ENCODE measurements at regions not wholly inside any gene's neighbourhood (a gene's known extent, or its start where the extent isn't known, plus 50 kb on each side); places are given as distances from the start of the nearest gene placed in this dataset.
A peak's percentile ranks its signal among the peaks of the same experiment; 100 is the strongest.
"Not testable (repeated sequence)": the region's sequence is repeated elsewhere in the genome, so short reads cannot be mapped to it uniquely, and the experiment has no call there.

DNA sequence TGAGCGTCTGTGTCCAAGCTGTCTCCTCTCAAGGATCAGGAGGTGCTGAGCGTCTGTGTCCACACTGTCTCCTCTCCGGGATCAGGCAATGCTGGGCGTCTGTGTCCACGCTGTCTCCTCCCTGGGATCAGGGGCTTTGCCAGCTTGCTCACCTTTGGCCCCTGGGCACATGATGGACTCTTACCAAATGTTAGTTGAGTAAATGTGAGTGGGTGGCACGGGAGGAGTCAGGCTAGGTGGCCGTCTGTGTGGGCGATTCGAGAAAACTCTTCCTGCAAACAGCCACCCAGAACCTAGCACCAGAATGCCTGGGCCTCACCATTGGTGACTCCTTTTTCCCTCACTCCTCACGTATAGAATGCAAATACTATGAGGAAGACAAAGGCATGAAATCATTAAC is 162.9 kb downstream of the LAT start:
- H3K4me3 Mint-ChIP-seq; H3K9me3 Mint-ChIP-seq; H3K27me3 Mint-ChIP-seq; H3K36me3 Mint-ChIP-seq; DNase-seq (ENCODE audit: low spot score in 2 of 2); ATAC-seq (ENCODE audit: low read depth): not testable (repeated sequence)
- Mint-ChIP-seq H3K4me1 (peaks cover 13% of the 10 kb centered on the region), H3K27ac (peak overlapping the region; percentile 58)

DNA sequence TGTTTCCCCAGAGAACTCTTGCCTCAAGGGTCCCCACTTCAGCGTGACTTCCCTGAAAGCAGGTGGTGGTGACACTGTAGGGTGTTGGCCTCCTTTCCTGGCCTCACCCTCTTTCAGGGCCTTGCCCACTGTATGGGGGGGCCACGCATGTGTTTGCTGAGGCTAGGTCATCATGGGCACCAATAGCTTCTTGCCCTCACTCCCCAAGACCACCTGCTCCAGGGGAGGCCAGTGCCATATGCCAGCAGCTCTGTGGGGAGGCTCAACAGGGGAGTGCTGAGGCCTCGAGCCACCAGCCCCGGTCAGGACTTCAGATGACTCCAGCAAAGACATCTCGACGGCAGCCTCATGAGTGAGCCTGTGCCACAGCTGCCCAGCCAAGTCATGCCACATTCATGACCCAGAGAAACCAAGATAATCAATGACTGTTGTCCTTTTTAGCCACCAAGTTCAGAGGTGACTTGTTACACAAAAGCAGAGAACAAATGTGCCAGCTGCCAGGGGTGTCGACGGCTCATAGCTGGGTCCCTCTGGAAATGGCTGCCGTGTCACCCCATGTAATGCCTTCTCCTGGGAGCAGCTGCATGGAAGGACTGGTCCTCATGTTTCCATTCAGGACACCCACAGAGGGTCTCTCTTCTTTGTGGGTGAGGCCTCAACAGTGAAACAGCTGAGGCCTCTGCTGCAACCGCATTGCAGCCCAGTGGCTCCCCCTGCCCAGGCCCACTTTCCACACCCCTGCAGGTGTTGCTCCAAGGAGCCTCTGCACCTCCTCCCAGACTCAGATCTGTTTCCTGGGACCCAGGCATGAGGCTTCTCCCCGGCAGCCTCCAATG is 162.2 kb downstream of the LAT start:
- H3K27me3 Mint-ChIP-seq; H3K9me3 Mint-ChIP-seq; DNase-seq (ENCODE audit: low spot score in 2 of 2); H3K36me3 Mint-ChIP-seq; H3K4me3 Mint-ChIP-seq; ATAC-seq (ENCODE audit: low read depth): not testable (repeated sequence)
- peaks cover 13% of the 10 kb centered on the region for H3K4me1 Mint-ChIP-seq
- H3K27ac Mint-ChIP-seq: peak overlapping the region; percentile 58

DNA sequence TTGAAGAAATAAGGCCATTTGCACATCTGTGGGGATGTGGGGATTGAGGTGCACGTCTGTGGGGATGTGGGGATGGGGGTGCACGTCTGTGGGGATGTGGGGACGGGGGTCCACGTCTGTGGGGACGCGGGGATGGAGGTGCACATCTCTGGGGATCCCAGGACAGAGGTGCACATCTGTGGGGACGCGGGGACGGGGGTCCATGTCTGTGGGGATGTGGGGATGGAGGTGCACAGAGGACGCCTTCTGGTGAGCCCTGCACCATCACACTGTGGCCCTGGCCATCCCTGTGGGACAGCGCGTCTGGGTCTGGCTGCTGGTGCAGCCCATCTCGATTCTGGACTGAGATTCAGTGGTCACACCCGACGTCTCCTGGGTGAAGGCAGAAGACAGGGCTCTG is 161.4 kb downstream of the LAT start:
- DNase-seq (ENCODE audit: low spot score in 2 of 2) (no peak), ATAC-seq (ENCODE audit: low read depth) (no peak)
- Mint-ChIP-seq H3K27me3 (no peaks in the 10 kb centered on the region), H3K4me3 (no peak overlapping the region), H3K9me3 (no peaks in the 10 kb centered on the region), H3K36me3 (peaks cover 7% of the 10 kb centered on the region), H3K27ac (peak overlapping the region; percentile 75), H3K4me1 (peaks cover 13% of the 10 kb centered on the region)

DNA sequence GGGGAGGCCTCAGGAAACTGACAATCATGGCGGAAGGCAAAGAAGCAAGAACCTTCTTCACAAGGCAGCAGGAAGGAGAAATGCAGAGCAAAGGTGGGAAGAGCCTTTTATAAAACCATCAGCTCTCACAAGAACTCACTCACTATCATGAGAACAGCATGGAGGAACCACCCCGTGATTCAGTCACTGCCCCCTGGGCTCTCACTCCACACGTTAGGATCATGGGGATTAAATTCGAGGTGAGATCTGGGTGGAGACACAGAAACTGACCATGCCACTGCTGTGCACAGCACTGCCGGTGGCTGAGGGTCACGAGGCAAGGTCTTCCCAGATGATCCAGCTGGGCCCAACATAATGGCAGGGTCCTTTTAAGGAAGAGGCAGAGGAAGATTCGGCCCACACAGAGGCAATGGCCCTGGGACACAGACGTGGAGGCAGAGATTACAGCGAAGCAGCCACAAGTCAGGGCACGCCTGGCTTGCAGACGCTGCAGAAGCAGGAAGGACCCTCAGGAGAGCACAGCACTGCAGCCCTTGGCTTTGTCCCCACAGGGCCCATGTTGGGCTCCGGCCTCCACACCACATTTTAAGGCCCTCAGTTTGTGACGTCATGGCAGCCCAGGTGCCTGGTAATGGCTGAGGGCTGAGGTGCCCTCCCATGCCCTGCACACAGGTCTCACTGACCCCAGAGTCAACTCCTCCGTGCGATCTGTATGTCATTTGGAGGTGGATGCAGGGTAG is 160.8 kb downstream of the LAT start:
- H3K4me3 Mint-ChIP-seq; H3K27me3 Mint-ChIP-seq; H3K9me3 Mint-ChIP-seq; H3K36me3 Mint-ChIP-seq; ATAC-seq (ENCODE audit: low read depth); DNase-seq (ENCODE audit: low spot score in 2 of 2): not testable (repeated sequence)
- peaks cover 13% of the 10 kb centered on the region for H3K4me1 Mint-ChIP-seq
- peak overlapping the region; percentile 75 for H3K27ac Mint-ChIP-seq

DNA sequence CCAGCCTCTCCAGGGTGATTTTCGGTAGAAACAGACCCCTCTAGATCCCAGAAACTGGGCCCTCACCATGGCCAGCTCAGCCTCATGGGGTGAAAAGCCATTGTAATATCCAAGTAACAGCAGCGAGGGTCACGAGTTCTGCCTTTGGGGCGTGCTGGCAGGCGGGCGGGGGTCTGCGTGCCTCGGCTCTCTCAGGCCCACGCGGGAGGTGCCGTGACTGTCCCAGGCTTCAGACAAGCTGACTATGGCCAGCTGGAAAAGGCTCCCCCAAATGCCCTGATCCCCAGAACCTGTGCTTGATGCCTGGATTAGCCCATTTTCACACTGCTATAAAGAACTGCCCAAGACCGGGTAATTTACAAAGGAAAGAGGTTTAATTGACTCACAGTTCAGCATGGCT is 160.2 kb downstream of the LAT start:
- not testable (repeated sequence) for H3K36me3 Mint-ChIP-seq; H3K4me3 Mint-ChIP-seq; H3K27me3 Mint-ChIP-seq; H3K9me3 Mint-ChIP-seq; ATAC-seq (ENCODE audit: low read depth); DNase-seq (ENCODE audit: low spot score in 2 of 2)
- peaks cover 13% of the 10 kb centered on the region for H3K4me1 Mint-ChIP-seq
- peak overlapping the region; percentile 75 for H3K27ac Mint-ChIP-seq

DNA sequence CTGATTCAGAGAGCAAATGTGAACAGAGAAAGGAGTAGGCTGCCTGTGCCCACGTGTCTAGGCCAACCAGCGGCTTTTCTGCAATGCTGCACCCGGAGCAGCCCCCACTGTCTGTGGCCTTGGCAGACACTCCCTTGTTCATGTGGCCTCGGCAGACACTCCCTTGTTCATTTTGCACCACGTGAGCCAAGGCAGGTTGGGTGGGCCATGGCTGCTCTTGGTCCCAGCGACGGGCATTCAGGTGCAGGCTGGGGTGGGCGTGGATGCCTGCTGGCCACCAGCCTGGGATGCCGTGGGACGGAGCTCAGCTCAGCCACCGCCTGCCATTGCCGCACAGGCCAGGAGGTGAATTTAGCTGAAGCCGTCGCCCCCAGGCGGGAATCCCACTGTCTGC is 159.8 kb downstream of the LAT start:
- not testable (repeated sequence) for H3K9me3 Mint-ChIP-seq; ATAC-seq (ENCODE audit: low read depth); H3K4me1 Mint-ChIP-seq; H3K27me3 Mint-ChIP-seq; H3K27ac Mint-ChIP-seq; H3K4me3 Mint-ChIP-seq; DNase-seq (ENCODE audit: low spot score in 2 of 2); H3K36me3 Mint-ChIP-seq

DNA sequence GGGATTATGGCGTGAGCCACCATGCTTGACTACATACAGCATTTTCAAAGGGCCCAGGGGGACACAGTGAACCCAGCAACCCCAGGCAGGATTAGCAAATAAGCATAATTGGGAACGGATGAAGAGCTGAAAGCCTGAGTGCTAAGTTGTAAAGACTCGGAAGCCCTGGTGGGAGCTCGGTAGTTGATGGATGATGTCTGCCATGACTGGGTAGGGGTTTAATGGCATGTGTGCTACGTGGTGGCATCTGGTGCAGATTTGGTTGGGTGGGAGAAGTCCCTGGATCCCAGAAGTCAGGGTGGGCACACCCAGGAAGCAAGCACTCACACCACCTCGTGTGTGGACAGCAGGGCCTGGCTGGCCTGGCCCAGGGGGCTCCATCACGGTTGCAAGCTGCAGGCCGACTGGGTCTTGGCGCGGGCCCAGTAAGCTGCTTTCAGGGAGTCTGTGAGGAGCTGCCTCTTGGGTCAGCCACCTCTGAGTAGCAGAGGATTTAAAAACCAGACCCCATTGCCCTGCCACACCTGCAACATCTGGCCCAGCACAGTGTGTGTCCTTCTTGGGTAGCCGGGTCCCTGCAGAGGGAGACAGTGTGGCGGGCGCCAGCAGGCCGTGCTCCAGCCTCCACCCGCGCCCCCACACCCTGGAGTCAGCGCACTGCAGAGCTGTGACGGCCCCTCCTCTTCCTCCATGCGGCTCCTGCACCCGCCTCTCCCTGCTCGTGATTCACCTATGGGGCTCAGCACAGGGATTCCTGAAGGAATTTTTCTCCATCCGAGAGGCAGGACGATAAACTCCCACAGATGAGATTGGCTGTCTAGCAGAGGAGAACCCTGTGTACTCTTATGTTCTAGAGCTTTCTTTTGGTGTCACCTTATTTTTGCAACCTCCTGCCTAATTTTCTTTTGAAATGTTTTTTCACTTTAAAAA is 159.2 kb downstream of the LAT start:
- not testable (repeated sequence) for H3K36me3 Mint-ChIP-seq; H3K27ac Mint-ChIP-seq; H3K9me3 Mint-ChIP-seq; ATAC-seq (ENCODE audit: low read depth); DNase-seq (ENCODE audit: low spot score in 2 of 2); H3K27me3 Mint-ChIP-seq; H3K4me3 Mint-ChIP-seq; H3K4me1 Mint-ChIP-seq

DNA sequence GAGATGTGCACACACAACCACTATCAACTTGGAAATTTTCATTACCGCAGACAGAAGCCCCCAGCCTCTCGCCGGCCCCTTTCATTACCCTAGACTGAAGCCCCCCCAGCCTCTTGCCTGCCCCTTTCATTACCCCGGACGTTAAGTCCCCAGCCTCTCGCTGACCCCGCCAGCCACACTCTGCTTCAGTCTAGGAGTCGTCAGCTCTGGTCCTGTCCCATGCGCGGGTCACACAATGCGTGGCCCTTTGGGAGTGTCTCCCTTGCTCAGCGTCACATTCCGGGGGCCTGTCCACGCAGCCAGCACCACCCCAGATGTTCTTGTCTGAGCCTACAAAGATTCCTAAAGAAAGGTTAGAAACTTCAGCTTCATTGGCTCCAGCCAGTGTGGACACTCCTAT is 157.7 kb downstream of the LAT start:
- H3K4me3 Mint-ChIP-seq; DNase-seq (ENCODE audit: low spot score in 2 of 2); H3K9me3 Mint-ChIP-seq; H3K36me3 Mint-ChIP-seq; H3K27me3 Mint-ChIP-seq; H3K4me1 Mint-ChIP-seq; ATAC-seq (ENCODE audit: low read depth): not testable (repeated sequence)
- peak overlapping the region; percentile 74 for H3K27ac Mint-ChIP-seq

DNA sequence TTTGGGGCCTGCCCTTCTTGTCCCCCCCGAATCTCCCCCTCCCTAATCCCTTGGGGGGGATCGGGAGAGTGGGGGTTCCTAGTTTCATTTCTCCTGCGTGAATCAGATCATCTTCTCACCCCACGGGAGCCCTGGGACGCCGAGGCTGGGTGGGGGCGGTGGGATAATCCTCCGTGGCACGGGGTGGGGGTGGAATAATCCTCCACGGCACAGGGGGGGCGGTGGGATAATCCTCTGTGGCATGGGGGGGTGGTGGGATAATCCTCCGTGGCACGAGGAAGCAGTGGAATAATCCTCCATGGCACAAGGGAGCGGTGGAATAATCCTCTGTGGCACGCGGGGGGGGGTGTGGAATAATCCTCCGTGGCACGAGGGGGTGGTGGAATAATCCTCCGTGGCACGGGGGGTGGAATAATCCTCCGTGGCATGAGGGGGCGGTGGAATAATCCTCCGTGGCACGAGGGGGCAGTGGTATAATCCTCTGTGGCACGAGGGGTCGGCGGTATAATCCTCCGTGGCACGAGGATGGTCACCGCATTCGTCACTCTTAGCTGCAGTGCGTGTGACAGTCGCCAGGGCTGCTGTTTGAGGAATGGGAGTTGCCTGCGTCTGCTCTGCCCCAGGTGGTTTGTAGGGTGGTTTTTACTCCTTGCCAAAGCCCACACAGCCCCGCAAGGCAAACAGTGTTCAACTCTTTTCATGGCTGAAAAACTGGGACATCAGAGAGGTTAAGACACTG is 156.9 kb downstream of the LAT start:
- H3K36me3 Mint-ChIP-seq: peaks cover 9% of the 10 kb centered on the region
- H3K4me1 Mint-ChIP-seq: no peaks in the 10 kb centered on the region
- no peak overlapping the region for H3K27ac Mint-ChIP-seq
- no peak for DNase-seq (ENCODE audit: low spot score in 2 of 2)
- H3K27me3 Mint-ChIP-seq: no peaks in the 10 kb centered on the region
- H3K9me3 Mint-ChIP-seq: no peaks in the 10 kb centered on the region
- H3K4me3 Mint-ChIP-seq: no peak overlapping the region
- no peak for ATAC-seq (ENCODE audit: low read depth)

DNA sequence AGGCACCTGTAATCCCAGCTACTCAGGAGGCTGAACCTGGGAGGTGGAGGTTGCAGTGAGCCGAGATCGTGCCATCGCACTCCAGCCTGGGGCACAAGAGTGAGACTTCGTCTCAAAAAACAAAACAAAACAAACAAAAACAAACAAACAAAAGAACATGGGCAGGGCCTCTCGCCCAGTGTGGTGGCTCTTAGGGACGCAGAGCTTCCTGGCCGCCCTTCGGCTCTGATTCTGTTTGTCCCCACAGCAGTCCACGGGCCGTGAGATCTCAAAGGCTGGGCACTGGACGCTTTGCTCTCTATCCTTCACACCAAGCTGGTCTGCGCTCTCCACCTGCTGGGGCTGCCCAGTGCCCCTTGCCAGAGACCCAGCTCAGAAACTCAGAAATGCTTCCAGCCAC is 156.3 kb downstream of the LAT start:
- H3K4me1 Mint-ChIP-seq; H3K9me3 Mint-ChIP-seq; DNase-seq (ENCODE audit: low spot score in 2 of 2); H3K27me3 Mint-ChIP-seq; H3K36me3 Mint-ChIP-seq; H3K4me3 Mint-ChIP-seq; ATAC-seq (ENCODE audit: low read depth); H3K27ac Mint-ChIP-seq: not testable (repeated sequence)

DNA sequence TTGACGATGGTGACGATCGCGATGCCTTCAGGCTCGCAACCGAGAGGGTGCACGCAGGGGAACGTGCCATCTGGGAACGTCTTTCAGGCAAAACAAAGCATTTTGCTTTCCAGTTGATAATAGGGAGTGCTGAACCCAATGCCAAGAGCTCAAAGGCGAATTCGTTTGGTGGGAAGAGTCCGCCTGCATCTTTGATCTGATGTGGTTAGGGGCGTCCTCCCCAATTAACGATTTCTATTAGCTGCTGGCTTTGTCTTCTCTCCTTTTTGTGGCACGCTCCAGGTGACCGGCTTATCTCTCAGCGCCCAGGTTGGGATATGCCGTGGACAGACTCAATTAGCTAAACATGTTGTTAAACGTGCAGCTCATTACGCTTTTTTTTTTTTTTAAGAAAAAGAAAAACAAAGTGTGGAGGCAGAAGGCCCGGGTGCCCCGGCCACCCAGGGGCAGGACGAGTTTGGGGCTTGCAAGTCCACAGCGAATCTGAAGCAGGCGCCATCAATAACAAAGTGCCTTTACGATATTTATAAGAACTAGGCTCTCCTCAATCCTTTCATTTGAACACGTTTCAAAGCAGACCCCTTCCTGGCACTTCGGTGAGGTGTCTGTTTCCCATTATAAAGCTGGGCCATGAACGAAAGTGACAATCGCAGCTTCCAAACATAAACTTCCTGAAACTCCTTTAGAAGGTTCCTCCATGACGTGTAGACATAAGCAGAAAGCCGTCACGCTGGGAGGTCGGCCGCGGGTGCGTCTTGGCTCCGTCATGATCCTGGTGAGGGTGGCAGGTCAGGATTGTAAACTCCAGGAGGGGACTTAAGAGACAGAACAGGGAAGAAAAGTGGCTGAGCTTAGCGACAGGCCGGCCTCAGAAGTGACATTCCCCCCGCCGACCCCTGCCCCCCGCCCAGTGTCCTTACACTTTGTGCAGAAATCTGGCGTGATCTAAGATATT is 155.3 kb downstream of the LAT start:
- not testable (repeated sequence) for H3K9me3 Mint-ChIP-seq; H3K27ac Mint-ChIP-seq; H3K4me3 Mint-ChIP-seq; H3K27me3 Mint-ChIP-seq; ATAC-seq (ENCODE audit: low read depth); DNase-seq (ENCODE audit: low spot score in 2 of 2); H3K4me1 Mint-ChIP-seq; H3K36me3 Mint-ChIP-seq

DNA sequence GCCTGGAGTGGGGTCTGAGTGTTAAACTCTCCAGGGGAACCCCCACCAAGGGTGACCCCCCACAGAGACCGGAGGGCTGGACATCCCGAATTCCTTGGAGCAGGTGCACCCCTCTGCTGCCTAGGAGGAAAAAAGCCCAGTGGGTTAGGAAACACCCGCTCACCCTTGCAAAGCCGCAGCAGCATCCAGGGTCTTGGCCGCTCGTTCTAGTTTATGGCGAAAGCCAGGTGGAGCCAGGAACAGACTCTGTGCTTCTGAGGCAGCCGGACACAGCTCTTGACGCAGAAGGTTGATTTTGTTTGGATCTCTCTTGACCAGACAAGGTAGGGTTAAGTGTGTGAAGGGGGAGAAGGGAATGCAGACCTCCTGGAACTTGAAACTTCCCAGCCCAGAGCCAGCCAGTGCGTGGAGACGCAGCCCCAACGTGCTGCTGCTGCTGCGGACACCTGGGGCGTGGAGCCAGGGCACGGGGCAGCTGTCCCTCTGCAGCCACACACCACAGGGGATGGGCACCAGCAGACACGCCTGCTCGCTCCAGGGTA is 154.5 kb downstream of the LAT start:
- H3K27ac Mint-ChIP-seq: no peak overlapping the region
- H3K9me3 Mint-ChIP-seq: no peaks in the 10 kb centered on the region
- no peak overlapping the region for H3K4me3 Mint-ChIP-seq
- H3K36me3 Mint-ChIP-seq: peaks cover 8% of the 10 kb centered on the region
- no peaks in the 10 kb centered on the region for H3K27me3 Mint-ChIP-seq
- no peaks in the 10 kb centered on the region for H3K4me1 Mint-ChIP-seq
- DNase-seq (ENCODE audit: low spot score in 2 of 2) (no peak), ATAC-seq (ENCODE audit: low read depth) (no peak)

All from memory B cell (primary cell).